ENCODE measurements at regions not wholly inside any gene's neighbourhood (a gene's known extent, or its start where the extent isn't known, plus 50 kb on each side); places are given as distances from the start of the nearest gene placed in this dataset.
"Not testable (repeated sequence)": the region's sequence is repeated elsewhere in the genome, so short reads cannot be mapped to it uniquely, and the experiment has no call there.

GRCh38 chr1:65632235-65632634 lies 160.5 kb upstream of the PDE4B start:
- H3K27ac ChIP-seq: no peak overlapping the region
- no peak for DNase-seq (ENCODE audit: low spot score)
- TF ChIP-seq POLR2A (IDR thresholded peaks at IDR 0.05) (no peak), POLR2AphosphoS5 (IDR thresholded peaks at IDR 0.05) (no peak), CTCF (IDR thresholded peaks at IDR 0.05) (no peak)
- 55% methylated on average over 2 of the region's 2 CpGs for WGBS
- intact Hi-C loops (cut with DNase I): no loop called here
- no peaks in the 10 kb centered on the region for H3K27me3 ChIP-seq (replicated peaks; ENCODE audit: insufficient read depth)
- no peaks in the 10 kb centered on the region for H3K4me1 ChIP-seq (replicated peaks)
- H3K4me3 ChIP-seq: no peak overlapping the region
- no peaks in the 10 kb centered on the region for H3K9me3 ChIP-seq
- H3K36me3 ChIP-seq: no peaks in the 10 kb centered on the region

- Histone ChIP-seq H3K27ac (no peak overlapping the region), H3K27me3 (replicated peaks; ENCODE audit: insufficient read depth) (no peaks in the 10 kb centered on the region), H3K36me3 (no peaks in the 10 kb centered on the region), H3K4me3 (no peak overlapping the region), H3K4me1 (replicated peaks) (no peaks in the 10 kb centered on the region), H3K9me3 (no peaks in the 10 kb centered on the region)
- TF ChIP-seq POLR2AphosphoS5 (IDR thresholded peaks at IDR 0.05): no peak
- no peak for TF ChIP-seq POLR2A (IDR thresholded peaks at IDR 0.05)
- TF ChIP-seq CTCF (IDR thresholded peaks at IDR 0.05): no peak
- WGBS: 97% methylated on average over 1 of the region's 1 CpG
- intact Hi-C loops (cut with DNase I): no loop called here
- DNase-seq (ENCODE audit: low spot score): no peak
These were observed 152.6 kb upstream of the PDE4B start for GRCh38 chr1:65640046-65640445.

- H3K36me3 ChIP-seq; H3K9me3 ChIP-seq; intact Hi-C loops (cut with DNase I); H3K4me1 ChIP-seq (replicated peaks); H3K27me3 ChIP-seq (replicated peaks; ENCODE audit: insufficient read depth); DNase-seq (ENCODE audit: low spot score); H3K27ac ChIP-seq; H3K4me3 ChIP-seq: not testable (repeated sequence)
- 83% methylated on average over 1 of the region's 1 CpG for WGBS
These were observed 143.5 kb upstream of the PDE4B start for GRCh38 chr1:65649185-65649584.

GRCh38 chr1:65650682-65651081 lies 142.0 kb upstream of the PDE4B start:
- Histone ChIP-seq H3K9me3 (no peaks in the 10 kb centered on the region), H3K4me1 (replicated peaks) (no peaks in the 10 kb centered on the region), H3K27ac (no peak overlapping the region), H3K36me3 (no peaks in the 10 kb centered on the region), H3K27me3 (replicated peaks; ENCODE audit: insufficient read depth) (no peaks in the 10 kb centered on the region), H3K4me3 (no peak overlapping the region)
- no peak for TF ChIP-seq POLR2A (IDR thresholded peaks at IDR 0.05)
- no peak for TF ChIP-seq POLR2AphosphoS5 (IDR thresholded peaks at IDR 0.05)
- no peak for TF ChIP-seq CTCF (IDR thresholded peaks at IDR 0.05)
- intact Hi-C loops (cut with DNase I): no loop called here
- no peak for DNase-seq (ENCODE audit: low spot score)
- 75% methylated on average over 1 of the region's 1 CpG for WGBS

GRCh38 chr1:65654526-65654925 lies 138.2 kb upstream of the PDE4B start:
- H3K9me3 ChIP-seq; H3K4me1 ChIP-seq (replicated peaks); intact Hi-C loops (cut with DNase I); H3K4me3 ChIP-seq; H3K27ac ChIP-seq; DNase-seq (ENCODE audit: low spot score); H3K36me3 ChIP-seq; H3K27me3 ChIP-seq (replicated peaks; ENCODE audit: insufficient read depth): not testable (repeated sequence)
- WGBS: 79% methylated on average over 2 of the region's 2 CpGs

GRCh38 chr1:65657609-65658008 lies 135.1 kb upstream of the PDE4B start:
- H3K36me3 ChIP-seq; H3K4me3 ChIP-seq; intact Hi-C loops (cut with DNase I); H3K4me1 ChIP-seq (replicated peaks); DNase-seq (ENCODE audit: low spot score); H3K9me3 ChIP-seq; H3K27me3 ChIP-seq (replicated peaks; ENCODE audit: insufficient read depth); H3K27ac ChIP-seq: not testable (repeated sequence)
- WGBS: 98% methylated on average over 2 of the region's 2 CpGs

GRCh38 chr1:65658122-65658521 lies 134.6 kb upstream of the PDE4B start:
- TF ChIP-seq POLR2AphosphoS5 (IDR thresholded peaks at IDR 0.05): no peak
- no peak for TF ChIP-seq POLR2A (IDR thresholded peaks at IDR 0.05)
- TF ChIP-seq CTCF (IDR thresholded peaks at IDR 0.05): no peak
- Histone ChIP-seq H3K4me3 (no peak overlapping the region), H3K4me1 (replicated peaks) (no peaks in the 10 kb centered on the region), H3K27ac (no peak overlapping the region), H3K9me3 (no peaks in the 10 kb centered on the region), H3K36me3 (no peaks in the 10 kb centered on the region), H3K27me3 (replicated peaks; ENCODE audit: insufficient read depth) (no peaks in the 10 kb centered on the region)
- intact Hi-C loops (cut with DNase I): no loop called here
- WGBS: 76% methylated on average over 4 of the region's 4 CpGs
- no peak for DNase-seq (ENCODE audit: low spot score)

All from prostate gland (tissue), 2 donors.